BJ (cell line): ENCODE measurements at regions not wholly inside any gene's neighbourhood (a gene's known extent, or its start where the extent isn't known, plus 50 kb on each side); places are given as distances from the start of the nearest gene placed in this dataset.
"Not testable (repeated sequence)": the region's sequence is repeated elsewhere in the genome, so short reads cannot be mapped to it uniquely, and the experiment has no call there.

Source experiments
- CTCF ChIA-PET: fragments of 350-600 bp; formaldehyde crosslinking; extraction: SDS; loops from one replicate; lab custom pipeline; 2021; ENCODE audit warnings: antibody characterized with exemption, inconsistent platforms; lab: Yijun Ruan, JAX
- POLR2A ChIA-PET: fragments of 300-600 bp; sonication (Branson Sonifier 250); formaldehyde crosslinking; extraction: SDS; loops from one replicate; lab custom pipeline; 2021; ENCODE audit warnings: antibody characterized with exemption; lab: Charles Lee
- DNase-seq: peaks from one replicate; pipeline ENCODE4 v3.0.0-alpha.2; 2011; ENCODE audit warnings: low read depth
- H3K27me3 ChIP-seq: 2 replicates; pipeline ENCODE4 v1.6.0; 2011; ENCODE audit warnings: low read length; ENCODE audit not compliant: control insufficient read depth, insufficient read depth
- H3K36me3 ChIP-seq: 2 replicates; pipeline ENCODE4 v1.5.1; 2011; ENCODE audit warnings: low read length; ENCODE audit not compliant: control insufficient read depth, insufficient read depth
- H3K4me3 ChIP-seq: 2 replicates; pipeline ENCODE4 v1.5.1; 2011; ENCODE audit warnings: low read depth, mild to moderate bottlenecking, control low read depth, low read length
- TF ChIP-seq, protein P1 (sequence below): IDR thresholded peaks from 2 replicates; pipeline ENCODE4 v1.5.1; 2011; ENCODE audit warnings: low read depth, mild to moderate bottlenecking, control low read depth, inconsistent platforms, low read length, moderate library complexity; ENCODE audit not compliant: insufficient read depth

GRCh38 chr10:8410506-8410905, 356.0 kb downstream of the GATA3 start:
- CTCF ChIA-PET = no interaction called here

GRCh38 chr10:8412541-8412940, 358.1 kb downstream of the GATA3 start:
- Histone ChIP-seq H3K36me3 (no peaks in the 10 kb centered on the region), H3K27me3 (no peaks in the 10 kb centered on the region), H3K4me3 (no peak overlapping the region)
- ChIA-PET CTCF (no interaction called here), POLR2A (no interaction called here)
- TF ChIP-seq, protein P1, sequence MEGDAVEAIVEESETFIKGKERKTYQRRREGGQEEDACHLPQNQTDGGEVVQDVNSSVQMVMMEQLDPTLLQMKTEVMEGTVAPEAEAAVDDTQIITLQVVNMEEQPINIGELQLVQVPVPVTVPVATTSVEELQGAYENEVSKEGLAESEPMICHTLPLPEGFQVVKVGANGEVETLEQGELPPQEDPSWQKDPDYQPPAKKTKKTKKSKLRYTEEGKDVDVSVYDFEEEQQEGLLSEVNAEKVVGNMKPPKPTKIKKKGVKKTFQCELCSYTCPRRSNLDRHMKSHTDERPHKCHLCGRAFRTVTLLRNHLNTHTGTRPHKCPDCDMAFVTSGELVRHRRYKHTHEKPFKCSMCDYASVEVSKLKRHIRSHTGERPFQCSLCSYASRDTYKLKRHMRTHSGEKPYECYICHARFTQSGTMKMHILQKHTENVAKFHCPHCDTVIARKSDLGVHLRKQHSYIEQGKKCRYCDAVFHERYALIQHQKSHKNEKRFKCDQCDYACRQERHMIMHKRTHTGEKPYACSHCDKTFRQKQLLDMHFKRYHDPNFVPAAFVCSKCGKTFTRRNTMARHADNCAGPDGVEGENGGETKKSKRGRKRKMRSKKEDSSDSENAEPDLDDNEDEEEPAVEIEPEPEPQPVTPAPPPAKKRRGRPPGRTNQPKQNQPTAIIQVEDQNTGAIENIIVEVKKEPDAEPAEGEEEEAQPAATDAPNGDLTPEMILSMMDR = no peak
- no peak for DNase-seq

More at GRCh38 chr10:8410506-8410905, 356.0 kb downstream of the GATA3 start:
- no peaks in the 10 kb centered on the region for H3K27me3 ChIP-seq
- DNase-seq = no peak
- no peak overlapping the region for H3K4me3 ChIP-seq
- POLR2A ChIA-PET = no interaction called here
- no peaks in the 10 kb centered on the region for H3K36me3 ChIP-seq
- TF ChIP-seq, protein P1 = no peak

DNA sequence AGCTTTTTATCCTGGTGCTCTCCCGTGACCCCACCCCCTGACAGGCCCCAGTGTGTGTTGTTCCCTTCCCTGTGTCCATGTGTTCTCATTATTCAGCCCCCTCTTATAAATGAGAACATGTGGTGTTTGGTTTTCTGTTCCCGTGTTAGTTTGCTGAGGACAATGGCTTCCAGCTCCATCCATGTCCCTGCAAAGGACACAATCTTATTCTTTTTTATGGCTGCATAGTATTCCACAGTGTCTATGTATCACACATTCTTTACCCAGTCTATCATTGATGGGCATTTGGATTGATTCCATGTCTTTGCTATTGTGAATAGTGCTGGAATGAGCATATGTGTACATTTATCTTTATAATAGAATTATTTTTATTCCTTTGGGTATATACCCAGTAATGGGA, 360.5 kb downstream of the GATA3 start:
- CTCF ChIA-PET, H3K27me3 ChIP-seq, POLR2A ChIA-PET, H3K36me3 ChIP-seq, DNase-seq, H3K4me3 ChIP-seq: not testable (repeated sequence)

- ChIA-PET POLR2A (no interaction called here), CTCF (interaction anchor here (0.6 kb wide), 1 partner anchor 11 kb away, joined by 3 read pairs; no protein-coding TSS in a partner anchor)
- Histone ChIP-seq H3K36me3 (no peaks in the 10 kb centered on the region), H3K4me3 (no peak overlapping the region), H3K27me3 (no peaks in the 10 kb centered on the region)
- TF ChIP-seq, protein P1 = no peak
- DNase-seq = no peak
Observed at GRCh38 chr10:8416192-8416701, 361.8 kb downstream of the GATA3 start.

- CTCF ChIA-PET = no interaction called here
Observed at GRCh38 chr10:8416760-8417159, 362.3 kb downstream of the GATA3 start.

More at GRCh38 chr10:8416760-8417159, 362.3 kb downstream of the GATA3 start:
- no peaks in the 10 kb centered on the region for H3K36me3 ChIP-seq
- POLR2A ChIA-PET = no interaction called here
- H3K4me3 ChIP-seq = no peak overlapping the region
- no peak for DNase-seq
- H3K27me3 ChIP-seq = no peaks in the 10 kb centered on the region
- TF ChIP-seq, protein P1 = no peak
